H1 (cell line): ENCODE measurements at regions not wholly inside any gene's neighbourhood (a gene's known extent, or its start where the extent isn't known, plus 50 kb on each side); places are given as distances from the start of the nearest gene placed in this dataset.

Source experiments
- ATF3 ChIP-seq: IDR thresholded peaks from 2 replicates; pipeline ENCODE4 v1.6.1; 2011; ENCODE audit warnings: low read depth, mild to moderate bottlenecking, low read length; ENCODE audit not compliant: insufficient read depth
- CBX5 ChIP-seq: fragments of 300-800, 300-1000 bp; sonication (generic); IDR thresholded peaks from 2 replicates; pipeline ENCODE4 v1.7.1; 2016; ENCODE audit warnings: antibody characterized with exemption, low read length, low read depth
- CEBPB ChIP-seq: IDR thresholded peaks from 2 replicates; pipeline ENCODE4 v1.6.1; 2012; ENCODE audit warnings: low read depth, low read length
- CHD2 ChIP-seq: IDR thresholded peaks from 2 replicates; pipeline ENCODE4 v1.6.1; 2012; ENCODE audit warnings: low read length, improper control_type of control experiment
- CTCF ChIP-seq, 3 experiments: IDR thresholded peaks; 1 replicate in 2 of 3; 2 replicates in 1 of 3; pipeline versions ENCODE4 v1.5.1 to v1.6.1; 2011; ENCODE audit warnings: low read length in 3 of 3, mild to moderate bottlenecking in 3 of 3, inconsistent platforms in 2 of 3, low read depth in 1 of 3, moderate library complexity in 1 of 3; ENCODE audit not compliant: insufficient read depth in 1 of 3; ENCODE audit errors: control extremely low read depth in 1 of 3
- EGR1 ChIP-seq: IDR thresholded peaks from 2 replicates; pipeline ENCODE4 v1.6.1; 2011; ENCODE audit warnings: low read depth, low read length, borderline replicate concordance
- HDAC2 ChIP-seq, 2 experiments: fragments of 300-600 bp in 1 of 2; sonication (generic) in 1 of 2; IDR thresholded peaks; 2 replicates each; pipeline ENCODE4 v1.6.1; 2011 to 2012; ENCODE audit warnings: low read depth in 2 of 2, low read length in 2 of 2, mild to moderate bottlenecking in 2 of 2, moderate library complexity in 2 of 2, borderline replicate concordance in 1 of 2, inconsistent platforms in 1 of 2
- KDM1A ChIP-seq: fragments of 200-600, 300-600 bp; sonication (generic); IDR thresholded peaks from 2 replicates; pipeline ENCODE4 v1.7.1; 2016; ENCODE audit warnings: mild to moderate bottlenecking, low read length, borderline replicate concordance
- POU5F1 ChIP-seq: IDR thresholded peaks from 2 replicates; pipeline ENCODE4 v1.6.1; 2011; ENCODE audit warnings: low read depth, mild to moderate bottlenecking, low read length, moderate library complexity

- TF ChIP-seq CTCF (IDR thresholded peaks at IDR 0.05; ENCODE audit: control extremely low read depth in 1 of 3, insufficient read depth in 1 of 3, low read depth in 1 of 3, low read length in 3 of 3): no peak
- TF ChIP-seq CBX5: no peak
- TF ChIP-seq ATF3: no peak
- TF ChIP-seq HDAC2 (IDR thresholded peaks at IDR 0.05; ENCODE audit: borderline replicate concordance in 1 of 2, low read depth in 2 of 2, low read length in 2 of 2): no peak
- TF ChIP-seq CHD2: no peak
- no peak for TF ChIP-seq POU5F1
- no peak for TF ChIP-seq CEBPB
- TF ChIP-seq EGR1: no peak
- no peak for TF ChIP-seq KDM1A
Observed at GRCh38 chr2:181823405-181823804, 68.1 kb upstream of the ITPRID2 start.
